HuH-7.5 (cell line): ENCODE measurements at regions not wholly inside any gene's neighbourhood (a gene's known extent, or its start where the extent isn't known, plus 50 kb on each side); places are given as distances from the start of the nearest gene placed in this dataset.

Experiments
- DNase-seq: peaks from one replicate; pipeline ENCODE4 v3.0.0; 2011; ENCODE audit warnings: low spot score

- no peak for DNase-seq
These were observed 63.6 kb downstream of the PCDH7 start for GRCh38 chr4:30783751-30784150.

- no peak for DNase-seq
These were observed 69.1 kb downstream of the PCDH7 start for GRCh38 chr4:30789219-30789671.

- no peak for DNase-seq
These were observed 70.0 kb downstream of the PCDH7 start for GRCh38 chr4:30790123-30790522.

GRCh38 chr4:30790998-30791397 lies 70.8 kb downstream of the PCDH7 start:
- no peak for DNase-seq

GRCh38 chr4:30792601-30793000 lies 72.4 kb downstream of the PCDH7 start:
- DNase-seq: no peak

- DNase-seq: no peak
These were observed 81.7 kb downstream of the PCDH7 start for GRCh38 chr4:30801876-30802275.

GRCh38 chr4:30802622-30803323 lies 82.6 kb downstream of the PCDH7 start:
- DNase-seq: no peak

- DNase-seq: no peak
These were observed 88.1 kb downstream of the PCDH7 start for GRCh38 chr4:30808276-30808675.

- no peak for DNase-seq
These were observed 91.1 kb downstream of the PCDH7 start for GRCh38 chr4:30811296-30811695.

- DNase-seq: no peak
These were observed 95.5 kb downstream of the PCDH7 start for GRCh38 chr4:30815685-30816084.

- DNase-seq: no peak
These were observed 97.3 kb downstream of the PCDH7 start for GRCh38 chr4:30817447-30817846.

GRCh38 chr4:30818541-30818940 lies 98.4 kb downstream of the PCDH7 start:
- no peak for DNase-seq

- DNase-seq: no peak
These were observed 101.1 kb downstream of the PCDH7 start for GRCh38 chr4:30821275-30821674.

GRCh38 chr4:30821859-30822612 lies 101.9 kb downstream of the PCDH7 start:
- DNase-seq: no peak

GRCh38 chr4:30822911-30823551 lies 102.9 kb downstream of the PCDH7 start:
- no peak for DNase-seq

- no peak for DNase-seq
These were observed 105.0 kb downstream of the PCDH7 start for GRCh38 chr4:30825008-30825770.

GRCh38 chr4:30828264-30828926 lies 108.2 kb downstream of the PCDH7 start:
- no peak for DNase-seq

GRCh38 chr4:30832639-30833038 lies 112.5 kb downstream of the PCDH7 start:
- no peak for DNase-seq

- no peak for DNase-seq
These were observed 113.0 kb downstream of the PCDH7 start for GRCh38 chr4:30833206-30833605.

- no peak for DNase-seq
These were observed 114.9 kb downstream of the PCDH7 start for GRCh38 chr4:30835044-30835443.

- no peak for DNase-seq
These were observed 116.1 kb downstream of the PCDH7 start for GRCh38 chr4:30836231-30836630.

- no peak for DNase-seq
These were observed 117.0 kb downstream of the PCDH7 start for GRCh38 chr4:30837131-30837539.
